Liver (tissue), 3 donors: ENCODE measurements at regions not wholly inside any gene's neighbourhood (a gene's known extent, or its start where the extent isn't known, plus 50 kb on each side); places are given as distances from the start of the nearest gene placed in this dataset.

Source experiments
- ATF3 ChIP-seq: IDR thresholded peaks from 2 replicates; pipeline ENCODE4 v1.6.1; 2016; ENCODE audit warnings: antibody characterized with exemption
- CTCF ChIP-seq: fragments of 150-350 bp; IDR thresholded peaks from 2 replicates; pipeline ENCODE4 v1.5.1; 2017; ENCODE audit warnings: improper control_type of control experiment, low read depth, low read length; ENCODE audit not compliant: missing input control
- EGR1 ChIP-seq, 2 donors: IDR thresholded peaks; 2 replicates each; pipeline ENCODE4 v1.6.1; 2016 to 2018; ENCODE audit warnings: antibody characterized with exemption in 2 of 2, low read depth in 2 of 2
- FOXA2 ChIP-seq: IDR thresholded peaks from 2 replicates; pipeline ENCODE4 v1.6.1; 2016; ENCODE audit warnings: antibody characterized with exemption
- GABPA ChIP-seq, 2 donors: IDR thresholded peaks in 1 of 2; conservative IDR thresholded peaks in 1 of 2; 2 replicates each; pipeline ENCODE4 v1.6.1; 2016; ENCODE audit warnings: antibody characterized with exemption in 2 of 2, mild to moderate bottlenecking in 1 of 2, moderate library complexity in 1 of 2
- HNF4G ChIP-seq: IDR thresholded peaks from 2 replicates; pipeline ENCODE4 v1.6.1; 2016; ENCODE audit warnings: antibody characterized with exemption
- JUND ChIP-seq, 2 donors: IDR thresholded peaks; 2 replicates each; pipeline ENCODE4 v1.6.1; 2016; ENCODE audit warnings: antibody characterized with exemption in 2 of 2
- MAX ChIP-seq: IDR thresholded peaks from 2 replicates; pipeline ENCODE4 v1.6.1; 2016; ENCODE audit warnings: antibody characterized with exemption
- RAD21 ChIP-seq, 2 donors: IDR thresholded peaks; 2 replicates each; pipeline ENCODE4 v1.6.1; 2016; ENCODE audit warnings: antibody characterized with exemption in 2 of 2, mild to moderate bottlenecking in 2 of 2
- REST ChIP-seq: IDR thresholded peaks from 2 replicates; pipeline ENCODE4 v1.6.1; 2016; ENCODE audit warnings: antibody characterized with exemption, mild to moderate bottlenecking
- SP1 ChIP-seq: IDR thresholded peaks from 2 replicates; pipeline ENCODE4 v1.6.1; 2018; ENCODE audit warnings: antibody characterized with exemption, mild to moderate bottlenecking
- TAF1 ChIP-seq: conservative IDR thresholded peaks from 2 replicates; pipeline ENCODE4 v1.6.1; 2016; ENCODE audit warnings: antibody characterized with exemption, mild to moderate bottlenecking
- YY1 ChIP-seq: IDR thresholded peaks from 2 replicates; pipeline ENCODE4 v1.6.1; 2016; ENCODE audit warnings: antibody characterized with exemption, mild to moderate bottlenecking
- ZBTB33 ChIP-seq: IDR thresholded peaks from 2 replicates; pipeline ENCODE4 v1.6.1; 2016; ENCODE audit warnings: antibody characterized with exemption
- donor health status: healthy.
- donor health status: healthy.

- TF ChIP-seq CTCF: no peak
- no peak for TF ChIP-seq EGR1 (IDR thresholded peaks at IDR 0.05; ENCODE audit: low read depth in 2 of 2)
- TF ChIP-seq JUND (IDR thresholded peaks at IDR 0.05): no peak
- no peak for TF ChIP-seq FOXA2
- TF ChIP-seq MAX: no peak
- TF ChIP-seq REST: no peak
- no peak for TF ChIP-seq ZBTB33
- no peak for TF ChIP-seq GABPA (IDR thresholded peaks at IDR 0.05 in 1 of 2, conservative IDR thresholded peaks at IDR 0.05 in 1 of 2)
- no peak for TF ChIP-seq RAD21 (IDR thresholded peaks at IDR 0.05)
- no peak for TF ChIP-seq YY1
- no peak for TF ChIP-seq TAF1
- TF ChIP-seq ATF3: no peak
- no peak for TF ChIP-seq SP1
- no peak for TF ChIP-seq HNF4G
Measured at GRCh38 chr14:27242874-27243273, 645.0 kb upstream of the NOVA1 start.
